ENCODE measurements at regions not wholly inside any gene's neighbourhood (a gene's known extent, or its start where the extent isn't known, plus 50 kb on each side); places are given as distances from the start of the nearest gene placed in this dataset.

- TF ChIP-seq CTCF (conservative IDR thresholded peaks at IDR 0.05; ENCODE audit: low read depth in 2 of 2) (no peak), JUNB (IDR thresholded peaks at IDR 0.05; ENCODE audit: unreplicated experiment) (no peak), ETS1 (IDR thresholded peaks at IDR 0.05) (no peak), REST (IDR thresholded peaks at IDR 0.05; ENCODE audit: unreplicated experiment) (no peak)
Measured at GRCh38 chr14:49957089-49957852, 64.4 kb downstream of the ARF6 start.

Measured in GM23338 (cell line).